ENCODE measurements at regions not wholly inside any gene's neighbourhood (a gene's known extent, or its start where the extent isn't known, plus 50 kb on each side); places are given as distances from the start of the nearest gene placed in this dataset.

DNA sequence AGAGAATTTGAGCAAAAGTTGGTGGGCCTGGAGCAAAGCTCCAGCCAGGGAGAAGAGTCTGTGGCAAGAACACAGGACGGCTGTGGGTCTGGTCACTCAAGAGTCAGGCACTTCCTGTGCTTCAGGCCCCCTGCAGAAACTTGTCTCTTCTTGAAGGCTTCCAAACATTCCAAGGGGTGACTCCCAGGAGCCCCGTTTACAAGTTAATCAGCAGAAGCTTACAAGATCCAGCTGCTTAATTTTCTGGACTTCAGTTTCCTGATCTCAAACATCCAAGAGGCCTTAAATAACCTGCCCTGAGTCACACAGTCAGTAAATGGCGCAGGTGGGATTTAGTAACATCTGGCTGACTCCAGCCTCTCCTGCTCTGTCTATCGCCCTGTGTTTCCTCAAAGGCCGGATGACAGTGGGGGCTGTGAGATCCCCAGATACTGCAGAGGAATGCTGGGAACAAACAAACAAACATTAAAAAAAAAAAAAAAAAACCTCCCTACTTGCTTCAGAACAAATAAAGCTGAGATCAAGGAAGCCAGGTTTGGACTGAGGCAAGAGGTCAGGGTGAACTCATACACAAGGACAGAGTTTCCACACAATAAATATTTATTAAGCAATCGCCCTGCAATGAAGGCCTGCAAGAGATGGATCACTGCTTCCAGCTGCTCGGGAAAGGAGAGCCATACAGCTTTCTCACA is 175.4 kb upstream of the RFC3 start:
- TF ChIP-seq CTCF (IDR thresholded peaks at IDR 0.05; ENCODE audit: low read depth, low read length), result no peak
- DNase-seq (ENCODE audit: extremely low read depth, low read depth), result peak; percentile 74

DNA sequence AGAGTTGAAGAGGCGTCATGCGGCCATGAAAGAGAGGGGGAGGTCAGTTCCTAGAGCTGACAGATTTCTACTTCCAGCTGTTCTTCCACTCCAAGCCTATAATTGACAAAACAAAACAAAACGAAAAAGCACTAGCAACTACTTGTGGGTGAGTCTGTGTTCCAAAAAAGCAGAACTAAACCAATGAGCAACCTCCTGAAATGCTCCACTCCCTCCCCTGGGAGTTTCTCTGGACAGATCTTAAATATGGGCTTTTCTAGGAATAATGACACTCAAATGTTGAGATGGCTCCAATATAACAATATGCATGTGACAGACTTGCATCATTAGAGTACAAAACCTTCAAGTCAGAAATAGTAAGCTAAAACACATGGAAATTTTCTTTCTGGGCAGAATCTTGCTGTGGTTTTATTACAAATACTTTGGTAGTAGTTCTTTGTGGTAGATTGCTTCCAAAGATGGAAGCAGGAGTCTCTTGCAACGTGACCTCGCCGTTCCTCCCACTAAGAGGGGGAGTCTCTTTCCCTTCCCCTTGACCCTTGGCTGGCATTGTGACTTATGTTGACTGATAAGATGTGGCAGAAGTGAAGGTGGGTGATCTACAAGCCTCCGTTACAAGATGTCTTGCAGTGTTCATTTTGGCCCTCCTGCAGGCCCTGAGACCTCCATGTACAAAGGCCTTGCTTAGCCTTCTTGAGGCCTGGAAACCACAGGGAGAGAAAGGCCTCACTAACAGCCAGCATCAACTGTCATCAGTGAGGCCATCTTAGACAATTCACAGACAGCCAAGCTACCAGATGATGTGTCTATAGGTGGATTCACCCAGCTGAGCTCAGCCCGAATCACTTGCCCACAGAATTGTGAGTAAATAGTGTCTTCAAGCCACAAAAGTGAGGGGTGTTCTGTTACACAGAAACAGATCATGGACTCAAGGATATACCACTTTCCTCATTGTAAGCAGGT is 173.1 kb upstream of the RFC3 start:
- DNase-seq (ENCODE audit: extremely low read depth, low read depth), result no peak
- TF ChIP-seq CTCF (IDR thresholded peaks at IDR 0.05; ENCODE audit: low read depth, low read length), result no peak

GRCh38 chr13:33645591-33646554 is 172.1 kb upstream of the RFC3 start:
- no peak for TF ChIP-seq CTCF (IDR thresholded peaks at IDR 0.05; ENCODE audit: low read depth, low read length)
- DNase-seq (ENCODE audit: extremely low read depth, low read depth), result no peak

DNA sequence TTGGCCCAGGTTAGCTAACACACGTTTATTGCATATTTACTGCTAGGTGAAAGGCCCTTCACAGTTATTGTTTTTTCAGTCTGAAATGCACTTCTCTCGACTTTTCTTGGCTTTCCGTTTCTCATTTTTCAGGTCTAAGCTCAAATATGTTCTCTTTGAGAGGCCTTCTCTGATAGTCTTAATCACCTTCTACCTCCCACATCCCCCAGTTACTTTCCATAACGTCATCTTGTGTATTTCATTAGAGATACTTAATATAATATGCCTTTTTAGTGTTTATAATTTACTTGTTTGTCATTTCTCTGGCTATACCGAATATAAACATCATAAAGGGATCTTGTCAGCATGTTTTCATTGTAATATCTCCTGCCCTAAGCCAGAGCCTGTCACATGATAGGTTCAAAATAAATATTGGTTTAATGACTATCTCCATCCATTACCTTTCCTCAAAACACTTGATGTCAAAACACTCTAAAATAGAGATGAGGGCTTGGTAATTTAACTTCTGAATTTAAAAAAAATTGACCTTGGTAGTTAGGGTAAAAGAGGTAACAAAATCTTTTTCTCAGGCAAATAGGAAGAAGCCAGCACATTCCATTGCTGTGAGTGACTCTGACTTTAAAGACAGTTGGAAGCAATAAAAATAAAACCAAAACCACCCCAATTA is 168.6 kb upstream of the RFC3 start:
- no peak for TF ChIP-seq CTCF (IDR thresholded peaks at IDR 0.05; ENCODE audit: low read depth, low read length)
- no peak for DNase-seq (ENCODE audit: extremely low read depth, low read depth)

- no peak for DNase-seq (ENCODE audit: extremely low read depth, low read depth)
- no peak for TF ChIP-seq CTCF (IDR thresholded peaks at IDR 0.05; ENCODE audit: low read depth, low read length)
Observed at GRCh38 chr13:33651766-33652165, 166.2 kb upstream of the RFC3 start.

DNA sequence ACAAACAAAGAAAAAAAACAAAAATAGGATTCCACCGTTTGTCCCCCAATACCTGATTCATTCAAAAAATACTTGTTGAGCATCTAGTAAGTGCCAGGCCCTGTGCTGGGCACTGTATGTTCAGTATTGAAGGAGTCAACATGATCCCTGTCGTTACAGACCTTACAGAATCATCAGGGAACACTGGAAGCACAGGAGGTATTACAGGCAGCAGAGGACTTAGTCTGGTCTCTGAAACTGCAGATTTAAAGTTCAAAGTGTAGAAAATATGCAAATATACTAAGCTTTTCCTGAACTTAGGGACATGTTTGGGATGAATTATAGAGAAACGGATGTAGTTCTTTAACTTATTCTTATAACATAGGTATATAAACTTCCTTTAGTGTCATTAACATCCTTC is 160.7 kb upstream of the RFC3 start:
- no peak for DNase-seq (ENCODE audit: extremely low read depth, low read depth)
- TF ChIP-seq CTCF (IDR thresholded peaks at IDR 0.05; ENCODE audit: low read depth, low read length), result no peak
